Neural progenitor cell (in vitro differentiated cells): ENCODE measurements at regions not wholly inside any gene's neighbourhood (a gene's known extent, or its start where the extent isn't known, plus 50 kb on each side); places are given as distances from the start of the nearest gene placed in this dataset.

Source experiments
- EZH2 ChIP-seq: fragments of 200-600 bp; sonication (generic); IDR thresholded peaks from 2 replicates; pipeline ENCODE4 v1.6.1; 2017; ENCODE audit warnings: antibody characterized with exemption, mild to moderate bottlenecking, moderate library complexity
- EZH2phosphoT487 ChIP-seq: fragments of 200-600 bp; sonication (generic); IDR thresholded peaks from 2 replicates; pipeline ENCODE4 v1.6.1; 2017; ENCODE audit warnings: antibody characterized with exemption
- TF ChIP-seq, protein P1 (sequence below): fragments of 200-600 bp; sonication (generic); IDR thresholded peaks from 2 replicates; pipeline ENCODE4 v1.5.1; 2017; ENCODE audit warnings: antibody characterized with exemption, mild to moderate bottlenecking

DNA sequence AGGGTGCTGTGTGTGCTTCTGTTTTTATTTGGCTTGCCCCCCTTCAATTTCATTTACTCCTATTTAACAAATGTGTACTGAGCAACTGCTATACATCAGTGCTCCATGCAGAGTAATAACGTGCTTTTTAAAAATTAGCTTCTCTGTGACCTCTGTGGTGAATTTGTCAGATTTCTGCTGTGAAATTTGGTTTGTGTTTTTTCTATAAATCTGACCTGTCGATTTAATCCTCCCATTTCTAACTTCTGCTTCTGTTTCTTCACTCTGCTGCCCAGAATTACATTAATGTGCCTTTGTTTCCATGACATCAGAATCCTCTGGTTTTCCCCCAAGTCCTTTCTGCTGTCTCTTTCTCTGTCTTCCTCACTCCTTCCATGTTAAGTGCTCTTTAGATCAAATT, 123.8 kb upstream of the CACNA2D1 start:
- TF ChIP-seq, protein P1, sequence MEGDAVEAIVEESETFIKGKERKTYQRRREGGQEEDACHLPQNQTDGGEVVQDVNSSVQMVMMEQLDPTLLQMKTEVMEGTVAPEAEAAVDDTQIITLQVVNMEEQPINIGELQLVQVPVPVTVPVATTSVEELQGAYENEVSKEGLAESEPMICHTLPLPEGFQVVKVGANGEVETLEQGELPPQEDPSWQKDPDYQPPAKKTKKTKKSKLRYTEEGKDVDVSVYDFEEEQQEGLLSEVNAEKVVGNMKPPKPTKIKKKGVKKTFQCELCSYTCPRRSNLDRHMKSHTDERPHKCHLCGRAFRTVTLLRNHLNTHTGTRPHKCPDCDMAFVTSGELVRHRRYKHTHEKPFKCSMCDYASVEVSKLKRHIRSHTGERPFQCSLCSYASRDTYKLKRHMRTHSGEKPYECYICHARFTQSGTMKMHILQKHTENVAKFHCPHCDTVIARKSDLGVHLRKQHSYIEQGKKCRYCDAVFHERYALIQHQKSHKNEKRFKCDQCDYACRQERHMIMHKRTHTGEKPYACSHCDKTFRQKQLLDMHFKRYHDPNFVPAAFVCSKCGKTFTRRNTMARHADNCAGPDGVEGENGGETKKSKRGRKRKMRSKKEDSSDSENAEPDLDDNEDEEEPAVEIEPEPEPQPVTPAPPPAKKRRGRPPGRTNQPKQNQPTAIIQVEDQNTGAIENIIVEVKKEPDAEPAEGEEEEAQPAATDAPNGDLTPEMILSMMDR: no peak
- TF ChIP-seq EZH2phosphoT487 (no peak), EZH2 (no peak)
